ENCODE measurements at regions not wholly inside any gene's neighbourhood (a gene's known extent, or its start where the extent isn't known, plus 50 kb on each side); places are given as distances from the start of the nearest gene placed in this dataset.

GRCh38 chrX:52263417-52263816 lies 78.7 kb downstream of the MAGED4 start (continued):
- TF ChIP-seq SIN3A (conservative IDR thresholded peaks at IDR 0.05 in 1 of 2, IDR thresholded peaks at IDR 0.05 in 1 of 2; ENCODE audit: low read depth in 1 of 2, low read length in 2 of 2) (no peak), GTF2F1 (IDR thresholded peaks at IDR 0.05; ENCODE audit: borderline replicate concordance, low read depth, low read length) (no peak)
